ENCODE measurements at regions not wholly inside any gene's neighbourhood (a gene's known extent, or its start where the extent isn't known, plus 50 kb on each side); places are given as distances from the start of the nearest gene placed in this dataset.

GRCh38 chr10:108147346-108147745 lies 982.8 kb upstream of the SORCS1 start:
- H3K4me1 ChIP-seq: no peaks in the 10 kb centered on the region
- CTCF ChIA-PET: no interaction called here
- FAIRE-seq (no peak), ATAC-seq (no peak), DNase-seq (ENCODE audit: low read depth in 1 of 2, low spot score in 1 of 2) (no peak)
- WGBS (ENCODE audit: missing lambda C conversion rate): 4% methylated on average over 2 of the region's 2 CpGs
- peaks cover 6% of the 10 kb centered on the region; the same call in 1 of the 3 replicates for H3K9me3 ChIP-seq
- POLR2A ChIA-PET: no interaction called here
- TF ChIP-seq HDAC2 (IDR thresholded peaks at IDR 0.05): no peak
- TF ChIP-seq CBX2 (IDR thresholded peaks at IDR 0.05; ENCODE audit: borderline replicate concordance, low read depth): no peak
- TF ChIP-seq CBX8 (IDR thresholded peaks at IDR 0.05): no peak
- TF ChIP-seq ESRRA (IDR thresholded peaks at IDR 0.05; ENCODE audit: borderline replicate concordance, low read length): no peak
- TF ChIP-seq NR3C1 (IDR thresholded peaks at IDR 0.05): no peak
- H3K4me2 ChIP-seq: no peak overlapping the region
- no peak overlapping the region for H3K4me3 ChIP-seq
- H3K27ac ChIP-seq: no peak overlapping the region

- no peak for DNase-seq (ENCODE audit: low read depth in 1 of 2, low spot score in 1 of 2)
- no peak overlapping the region for H3K4me2 ChIP-seq
- H3K4me1 ChIP-seq: no peaks in the 10 kb centered on the region
- TF ChIP-seq RAD21 (conservative IDR thresholded peaks at IDR 0.05 in 1 of 2, IDR thresholded peaks at IDR 0.05 in 1 of 2) (no peak), FOXS1 (CRISPR knock-in tag; IDR thresholded peaks at IDR 0.05) (no peak), MAX (IDR thresholded peaks at IDR 0.05) (no peak), ATOH8 (CRISPR knock-in tag; IDR thresholded peaks at IDR 0.05; ENCODE audit: low read depth) (no peak), NPAS2 (CRISPR knock-in tag; IDR thresholded peaks at IDR 0.05; ENCODE audit: borderline replicate concordance) (no peak), E2F6 (IDR thresholded peaks at IDR 0.05; ENCODE audit: borderline replicate concordance, low read depth) (no peak), PHF8 (IDR thresholded peaks at IDR 0.05; ENCODE audit: borderline replicate concordance, low read depth) (no peak), FOSB (CRISPR knock-in tag; IDR thresholded peaks at IDR 0.05) (no peak), CEBPB (IDR thresholded peaks at IDR 0.05) (no peak), MYC (IDR thresholded peaks at IDR 0.05; ENCODE audit: borderline replicate concordance, low read length) (no peak), ZSCAN20 (CRISPR knock-in tag; IDR thresholded peaks at IDR 0.05) (no peak), HOXB13 (CRISPR knock-in tag; IDR thresholded peaks at IDR 0.05; ENCODE audit: low read depth) (no peak), BCL3 (IDR thresholded peaks at IDR 0.05) (no peak), ESRRA (IDR thresholded peaks at IDR 0.05; ENCODE audit: borderline replicate concordance, low read length) (no peak), NR3C1 (IDR thresholded peaks at IDR 0.05) (no peak), ZC3H11A (IDR thresholded peaks at IDR 0.05) (no peak), HDAC2 (IDR thresholded peaks at IDR 0.05) (no peak), NFE2L2 (conservative IDR thresholded peaks at IDR 0.05; ENCODE audit: low read length) (no peak), FOSL2 (IDR thresholded peaks at IDR 0.05) (no peak), FOSL2 (CRISPR knock-in tag; IDR thresholded peaks at IDR 0.05) (no peak), RCOR1 (IDR thresholded peaks at IDR 0.05; ENCODE audit: low read depth, low read length) (no peak)
- FAIRE-seq: no peak
- CTCF ChIA-PET: no interaction called here
- H3K27ac ChIP-seq: no peak overlapping the region
- ATAC-seq: no peak
- H3K9me3 ChIP-seq: peaks cover 2% of the 10 kb centered on the region; the same call in 1 of the 3 replicates
- no peak overlapping the region for H3K4me3 ChIP-seq
- POLR2A ChIA-PET: no interaction called here
- 0% methylated on average over 1 of the region's 1 CpG for WGBS (ENCODE audit: missing lambda C conversion rate)
These were observed 976.6 kb upstream of the SORCS1 start for GRCh38 chr10:108141064-108141463.

- no peak for FAIRE-seq
- no peak for TF ChIP-seq HOXB5 (CRISPR knock-in tag; IDR thresholded peaks at IDR 0.05)
- TF ChIP-seq JUN (IDR thresholded peaks at IDR 0.05): no peak
- TF ChIP-seq CBX2 (IDR thresholded peaks at IDR 0.05; ENCODE audit: borderline replicate concordance, low read depth): no peak
- TF ChIP-seq SREBF2 (IDR thresholded peaks at IDR 0.05): no peak
- TF ChIP-seq RARB (CRISPR knock-in tag; IDR thresholded peaks at IDR 0.05): no peak
- TF ChIP-seq PBX3 (IDR thresholded peaks at IDR 0.05): no peak
- no peak for TF ChIP-seq ZSCAN20 (CRISPR knock-in tag; IDR thresholded peaks at IDR 0.05)
- Histone ChIP-seq H3K9me3 (no peaks in the 10 kb centered on the region), H3K4me1 (no peaks in the 10 kb centered on the region), H3K4me2 (no peak overlapping the region), H3K27ac (no peak overlapping the region), H3K4me3 (no peak overlapping the region)
- 0% methylated on average over 2 of the region's 2 CpGs for WGBS (ENCODE audit: missing lambda C conversion rate)
- POLR2A ChIA-PET: no interaction called here
- DNase-seq (ENCODE audit: low read depth in 1 of 2, low spot score in 1 of 2): no peak
- CTCF ChIA-PET: no interaction called here
- no peak for ATAC-seq
These were observed 967.8 kb upstream of the SORCS1 start for GRCh38 chr10:108132303-108132702.
